Spleen (tissue), 7 donors: ENCODE measurements at regions not wholly inside any gene's neighbourhood (a gene's known extent, or its start where the extent isn't known, plus 50 kb on each side); places are given as distances from the start of the nearest gene placed in this dataset.

Experiments used
- CTCF ChIP-seq, 11 experiments: fragments of 200-600 bp in 7 of 11; fragments of 450-650 bp in 4 of 11; sonication (generic) in 4 of 11; IDR thresholded peaks in 8 of 11; conservative IDR thresholded peaks in 3 of 11; 1 replicate in 7 of 11; 2 replicates in 4 of 11; pipeline versions ENCODE4 v1.4.0 to v1.8.0; 2016 to 2021; ENCODE audit warnings: antibody characterized with exemption in 11 of 11, inconsistent platforms in 4 of 11, mild to moderate bottlenecking in 1 of 11
- POLR2A ChIP-seq, 3 donors: fragments of 450-650 bp; IDR thresholded peaks; one replicate each; pipeline ENCODE4 v1.5.1; 2017; ENCODE audit warnings: antibody characterized with exemption in 3 of 3, mild to moderate bottlenecking in 1 of 3
- POLR2AphosphoS5 ChIP-seq, 3 donors: sonication (generic); formaldehyde crosslinking; IDR thresholded peaks; one replicate each; pipeline ENCODE4 v1.5.1; 2017; ENCODE audit warnings: antibody characterized with exemption in 3 of 3
- donor health status: DM: no; HTN: no; CAD: no; lungs with moderate emphysema.
- donor health status: DM: no; HTN: no; CAD: no.
- donor health status: DM: no; HTN: no; CAD: no.

DNA sequence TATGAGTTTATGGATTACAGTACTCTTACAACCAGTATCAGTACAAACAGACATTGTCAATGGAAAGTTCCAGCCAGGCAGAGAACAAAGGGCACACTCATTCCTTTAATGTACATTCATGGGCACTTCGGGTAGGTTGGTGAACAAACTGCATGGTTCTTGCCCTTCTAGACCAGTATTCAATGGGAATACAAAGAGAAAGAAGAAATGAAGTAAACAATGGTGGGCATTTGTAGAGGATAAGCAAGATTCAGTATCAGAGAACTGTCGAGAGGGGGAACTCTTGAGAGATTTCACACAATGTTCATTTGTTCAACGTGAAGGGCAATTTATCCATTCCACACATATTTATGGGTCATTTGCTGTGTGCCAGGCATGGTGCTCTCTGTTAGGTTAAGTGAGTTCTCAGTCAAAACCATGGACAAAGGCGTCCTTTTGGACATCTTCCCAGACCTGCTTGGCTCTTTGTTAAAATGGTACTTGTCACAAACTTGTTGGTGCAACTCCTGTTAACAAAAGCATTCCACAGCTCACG is 714.8 kb downstream of the DHX35 start:
- TF ChIP-seq CTCF (IDR thresholded peaks at IDR 0.05 in 8 of 11, conservative IDR thresholded peaks at IDR 0.05 in 3 of 11) (peak in 1 of 11 experiments; percentile 11), POLR2AphosphoS5 (IDR thresholded peaks at IDR 0.05) (no peak), POLR2A (IDR thresholded peaks at IDR 0.05) (no peak)
